ENCODE measurements at regions not wholly inside any gene's neighbourhood (a gene's known extent, or its start where the extent isn't known, plus 50 kb on each side); places are given as distances from the start of the nearest gene placed in this dataset.
A peak's percentile ranks its signal among the peaks of the same experiment; 100 is the strongest.

DNA sequence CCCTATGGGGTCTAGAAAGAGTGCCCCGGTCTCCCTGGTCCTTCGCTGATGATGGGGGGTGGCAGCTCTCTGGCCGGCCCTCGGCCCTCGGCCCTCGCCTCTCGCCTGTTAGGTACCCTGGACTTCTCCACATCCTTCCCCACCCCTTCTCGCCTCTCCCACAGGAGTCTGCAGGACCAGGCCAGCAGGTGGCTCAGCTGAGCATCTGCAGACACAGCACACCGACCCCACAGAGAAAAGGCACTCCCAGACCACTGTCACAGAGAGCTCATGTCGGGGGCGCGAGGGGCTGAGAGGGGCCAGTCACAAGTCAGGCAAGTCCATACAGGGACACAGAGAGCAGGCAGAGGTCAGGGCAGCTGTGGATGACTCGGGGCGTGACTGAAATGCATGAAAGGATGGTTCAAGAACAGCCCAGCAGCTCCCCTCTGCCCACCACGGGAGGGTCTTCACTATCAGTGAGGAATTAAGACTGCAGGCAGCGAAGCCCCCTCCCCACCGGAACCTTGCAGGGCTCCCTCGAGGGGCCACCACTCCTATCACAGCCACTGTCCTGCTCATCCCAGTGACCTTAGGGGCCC is 181.7 kb upstream of the NSMCE3 start:
- no peak for TF ChIP-seq EZH2 (IDR thresholded peaks at IDR 0.05; ENCODE audit: borderline replicate concordance, low read length)
- TF ChIP-seq, protein P1, sequence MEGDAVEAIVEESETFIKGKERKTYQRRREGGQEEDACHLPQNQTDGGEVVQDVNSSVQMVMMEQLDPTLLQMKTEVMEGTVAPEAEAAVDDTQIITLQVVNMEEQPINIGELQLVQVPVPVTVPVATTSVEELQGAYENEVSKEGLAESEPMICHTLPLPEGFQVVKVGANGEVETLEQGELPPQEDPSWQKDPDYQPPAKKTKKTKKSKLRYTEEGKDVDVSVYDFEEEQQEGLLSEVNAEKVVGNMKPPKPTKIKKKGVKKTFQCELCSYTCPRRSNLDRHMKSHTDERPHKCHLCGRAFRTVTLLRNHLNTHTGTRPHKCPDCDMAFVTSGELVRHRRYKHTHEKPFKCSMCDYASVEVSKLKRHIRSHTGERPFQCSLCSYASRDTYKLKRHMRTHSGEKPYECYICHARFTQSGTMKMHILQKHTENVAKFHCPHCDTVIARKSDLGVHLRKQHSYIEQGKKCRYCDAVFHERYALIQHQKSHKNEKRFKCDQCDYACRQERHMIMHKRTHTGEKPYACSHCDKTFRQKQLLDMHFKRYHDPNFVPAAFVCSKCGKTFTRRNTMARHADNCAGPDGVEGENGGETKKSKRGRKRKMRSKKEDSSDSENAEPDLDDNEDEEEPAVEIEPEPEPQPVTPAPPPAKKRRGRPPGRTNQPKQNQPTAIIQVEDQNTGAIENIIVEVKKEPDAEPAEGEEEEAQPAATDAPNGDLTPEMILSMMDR (IDR thresholded peaks at IDR 0.05; ENCODE audit: low read length): peak; percentile 18; the same call in 1 of the 2 replicates
